GM19455 (cell line): ENCODE measurements at regions not wholly inside any gene's neighbourhood (a gene's known extent, or its start where the extent isn't known, plus 50 kb on each side); places are given as distances from the start of the nearest gene placed in this dataset.

Experiments
- ATAC-seq: cut with Tn5 transposase; IDR thresholded peaks from one replicate; pipeline ENCODE4 v1.9.1; 2021; ENCODE audit not compliant: unreplicated experiment

- ATAC-seq = no peak
Measured at GRCh38 chr11:127274328-127274676, 273.7 kb upstream of the KIRREL3 start.

GRCh38 chr11:127273593-127274327, 273.2 kb upstream of the KIRREL3 start:
- ATAC-seq = no peak

- no peak for ATAC-seq
Measured at GRCh38 chr11:127270851-127271250, 270.3 kb upstream of the KIRREL3 start.

- no peak for ATAC-seq
Measured at GRCh38 chr11:127269911-127270310, 269.3 kb upstream of the KIRREL3 start.

- no peak for ATAC-seq
Measured at GRCh38 chr11:127268932-127269331, 268.4 kb upstream of the KIRREL3 start.

GRCh38 chr11:127268521-127268920, 268.0 kb upstream of the KIRREL3 start:
- ATAC-seq = no peak

GRCh38 chr11:127259102-127259501, 258.5 kb upstream of the KIRREL3 start:
- ATAC-seq = no peak

GRCh38 chr11:127255209-127255608, 254.6 kb upstream of the KIRREL3 start:
- ATAC-seq = no peak

- no peak for ATAC-seq
Measured at GRCh38 chr11:127252321-127252720, 251.8 kb upstream of the KIRREL3 start.

- ATAC-seq = no peak
Measured at GRCh38 chr11:127249576-127249975, 249.0 kb upstream of the KIRREL3 start.

- no peak for ATAC-seq
Measured at GRCh38 chr11:127248476-127248875, 247.9 kb upstream of the KIRREL3 start.

GRCh38 chr11:127247261-127247851, 246.8 kb upstream of the KIRREL3 start:
- ATAC-seq = no peak

- ATAC-seq = no peak
Measured at GRCh38 chr11:127242676-127243075, 242.1 kb upstream of the KIRREL3 start.

- ATAC-seq = no peak
Measured at GRCh38 chr11:127238321-127238720, 237.8 kb upstream of the KIRREL3 start.

- ATAC-seq = no peak
Measured at GRCh38 chr11:127236776-127237175, 236.2 kb upstream of the KIRREL3 start.

- ATAC-seq = no peak
Measured at GRCh38 chr11:127233998-127234397, 233.4 kb upstream of the KIRREL3 start.

- no peak for ATAC-seq
Measured at GRCh38 chr11:127230392-127230791, 229.8 kb upstream of the KIRREL3 start.

- ATAC-seq = no peak
Measured at GRCh38 chr11:127226949-127227348, 226.4 kb upstream of the KIRREL3 start.

- no peak for ATAC-seq
Measured at GRCh38 chr11:127226380-127226779, 225.8 kb upstream of the KIRREL3 start.

- ATAC-seq = no peak
Measured at GRCh38 chr11:127225619-127226018, 225.0 kb upstream of the KIRREL3 start.

- no peak for ATAC-seq
Measured at GRCh38 chr11:127224276-127224675, 223.7 kb upstream of the KIRREL3 start.

GRCh38 chr11:127223633-127224032, 223.1 kb upstream of the KIRREL3 start:
- no peak for ATAC-seq

GRCh38 chr11:127223026-127223425, 222.5 kb upstream of the KIRREL3 start:
- no peak for ATAC-seq
